ENCODE measurements at regions not wholly inside any gene's neighbourhood (a gene's known extent, or its start where the extent isn't known, plus 50 kb on each side); places are given as distances from the start of the nearest gene placed in this dataset.

DNA sequence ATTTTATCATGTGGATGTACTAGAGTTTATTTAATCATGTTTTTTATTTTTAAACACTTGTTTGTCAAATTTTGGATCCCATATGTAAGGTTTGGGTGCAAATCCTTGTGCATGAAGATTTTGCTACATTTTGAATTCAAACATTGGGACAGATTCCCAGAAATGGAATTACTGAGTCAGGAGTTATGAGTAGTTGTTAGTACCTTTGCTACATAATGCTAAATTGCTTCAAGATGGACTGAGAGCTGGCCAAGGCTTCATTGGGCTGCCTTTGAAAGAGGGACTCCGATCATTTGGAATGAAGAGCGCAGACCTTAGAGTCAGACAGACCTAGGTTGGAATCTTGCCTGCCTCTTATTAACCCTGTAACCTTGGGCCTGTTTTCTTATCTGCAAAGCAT is 154.9 kb upstream of the PWP1 start:
- in situ Hi-C loops (cut with HindIII; ENCODE audit: low sequenced_read_pairs) = loop anchor here (5.0 kb wide), 1 partner anchor 58 kb away; no protein-coding TSS in a partner anchor

DNA sequence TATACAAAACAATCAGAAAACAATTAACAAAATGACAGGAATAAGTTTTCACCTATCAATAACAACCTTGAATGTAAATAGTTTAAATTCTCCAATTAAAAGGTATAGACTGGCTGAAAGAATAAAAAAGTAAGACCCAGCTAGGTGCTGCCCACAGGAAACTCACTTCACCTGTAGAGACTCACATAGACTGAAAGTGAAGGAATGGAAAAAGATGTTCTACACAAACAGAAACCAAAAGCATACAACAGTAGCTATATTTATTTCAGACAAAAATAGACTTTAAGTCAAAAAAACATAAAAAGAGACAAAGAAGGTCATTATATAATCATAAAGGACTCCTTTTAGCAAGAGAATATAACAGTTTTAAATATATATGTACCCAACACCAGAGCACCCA is 152.4 kb upstream of the PWP1 start:
- in situ Hi-C loops (cut with HindIII; ENCODE audit: low sequenced_read_pairs) = loop anchor here (5.0 kb wide), 1 partner anchor 61 kb away; no protein-coding TSS in a partner anchor

DNA sequence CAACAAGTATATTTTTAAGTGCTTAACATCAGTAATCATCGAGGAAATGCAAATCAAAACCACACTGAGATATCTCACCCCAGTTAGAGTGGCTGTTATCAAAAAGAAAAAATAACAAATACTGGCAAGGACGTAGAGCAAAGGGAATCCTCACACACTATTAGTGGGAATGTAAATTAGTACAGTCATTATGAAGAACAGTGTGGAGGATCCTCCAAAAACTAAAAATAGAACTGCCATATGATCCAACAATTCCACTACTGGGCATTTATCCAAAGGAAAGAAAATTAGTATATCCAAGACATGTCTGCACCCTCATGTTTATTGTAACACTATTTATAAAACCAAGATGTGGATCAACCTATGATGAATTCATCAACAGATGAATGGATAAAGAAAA is 149.0 kb upstream of the PWP1 start:
- in situ Hi-C loops (cut with HindIII; ENCODE audit: low sequenced_read_pairs) = no loop called here

DNA sequence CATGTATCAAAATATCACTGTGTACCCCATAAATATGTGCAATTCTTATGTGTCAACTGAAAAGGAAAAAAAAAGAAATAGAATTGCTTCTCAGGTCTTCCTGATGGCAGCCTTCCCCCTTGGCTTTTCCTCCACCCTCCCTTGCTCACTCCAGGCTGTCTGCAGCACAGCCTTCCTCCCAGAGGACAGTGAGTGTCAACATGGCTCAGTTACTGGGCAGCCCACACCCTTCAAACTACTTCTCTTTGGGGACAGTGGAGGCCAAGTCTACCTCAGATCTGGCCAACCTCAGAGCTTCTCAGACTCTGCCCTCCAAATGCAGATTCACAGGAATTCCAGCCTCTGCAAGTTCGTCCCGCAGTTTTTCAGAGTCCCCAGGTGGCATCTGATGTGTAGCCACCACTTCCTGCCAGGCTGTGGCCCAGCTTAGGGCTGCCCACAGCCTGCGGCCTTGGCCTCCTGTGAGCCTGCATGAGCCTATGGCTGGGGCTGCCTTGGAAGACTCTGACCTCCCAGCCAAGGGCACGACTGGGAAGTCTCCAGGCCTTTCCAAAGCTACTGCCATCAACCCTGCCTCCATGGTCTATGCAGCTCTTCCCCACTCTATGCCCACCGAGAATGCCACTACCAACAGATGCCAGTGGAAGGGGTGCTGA is 148.0 kb upstream of the PWP1 start:
- in situ Hi-C loops (cut with HindIII; ENCODE audit: low sequenced_read_pairs) = no loop called here

DNA sequence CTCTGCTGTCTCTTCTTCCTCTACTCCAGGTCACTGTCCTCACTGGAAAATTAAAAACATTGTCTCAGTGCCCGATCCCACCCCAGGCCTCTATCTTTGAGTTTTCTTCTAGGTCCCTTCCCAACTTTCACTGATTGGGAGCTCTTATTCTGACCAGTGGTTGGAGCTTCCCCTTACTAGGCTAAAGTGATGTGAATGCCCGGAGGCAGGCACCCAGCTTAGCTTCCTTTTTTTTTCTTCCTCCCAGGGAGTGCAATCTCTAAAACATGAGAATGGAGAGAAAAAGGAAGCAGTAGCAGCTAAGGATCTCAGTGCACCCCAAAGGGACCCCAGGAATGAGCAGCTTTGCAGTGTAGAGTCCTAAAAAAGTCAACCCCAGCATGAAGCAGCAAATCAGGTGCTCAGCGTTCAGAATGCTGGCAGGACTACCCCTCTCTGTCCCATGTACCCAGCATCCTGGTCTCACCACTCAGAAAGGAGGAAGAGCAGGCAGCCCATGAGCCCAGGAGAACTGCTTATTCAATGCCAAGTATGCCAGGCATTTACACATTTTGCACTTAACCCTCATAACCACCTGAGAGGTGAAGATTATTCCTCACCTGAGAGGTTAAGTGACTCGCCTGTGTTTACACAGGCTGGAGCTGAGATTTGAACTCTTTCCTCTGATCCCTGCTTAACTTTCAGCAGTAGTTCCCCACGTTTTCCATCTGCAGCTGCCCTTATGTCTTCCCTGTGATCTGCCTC is 146.2 kb upstream of the PWP1 start:
- in situ Hi-C loops (cut with HindIII; ENCODE audit: low sequenced_read_pairs) = no loop called here

DNA sequence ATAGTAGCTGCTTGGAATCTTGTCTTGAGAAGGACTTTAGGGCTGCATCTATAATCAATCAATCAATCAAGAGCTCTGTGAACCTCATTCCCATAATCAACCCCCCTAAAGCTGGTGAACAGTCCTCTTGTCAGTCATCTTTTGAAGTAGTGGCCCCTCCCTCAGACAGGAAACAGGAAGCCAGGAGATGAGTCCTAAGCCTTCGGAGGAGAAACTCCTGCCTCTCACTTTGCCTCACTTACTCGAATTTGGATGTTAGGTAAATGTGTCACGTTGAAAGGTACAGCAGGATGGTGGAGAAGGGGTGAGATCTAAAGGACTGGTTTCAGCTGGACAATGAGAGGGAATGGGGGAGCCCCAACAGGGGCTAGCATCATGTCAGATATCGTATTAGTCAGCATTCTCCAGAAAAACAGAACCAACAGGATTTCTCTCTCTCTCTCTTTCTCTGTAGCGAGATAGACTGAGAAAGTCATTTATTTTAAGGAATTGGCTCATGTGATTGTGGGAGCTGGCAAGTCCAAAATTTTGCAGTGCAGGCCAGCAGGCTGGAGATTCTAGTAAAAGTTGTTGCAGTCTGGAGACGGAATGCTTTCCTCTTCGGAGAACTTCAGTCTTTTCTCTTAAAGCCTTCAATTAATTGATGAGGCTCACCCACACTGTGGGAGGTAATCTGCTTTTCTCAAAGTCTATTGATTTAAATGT is 144.4 kb upstream of the PWP1 start:
- in situ Hi-C loops (cut with HindIII; ENCODE audit: low sequenced_read_pairs) = no loop called here

DNA sequence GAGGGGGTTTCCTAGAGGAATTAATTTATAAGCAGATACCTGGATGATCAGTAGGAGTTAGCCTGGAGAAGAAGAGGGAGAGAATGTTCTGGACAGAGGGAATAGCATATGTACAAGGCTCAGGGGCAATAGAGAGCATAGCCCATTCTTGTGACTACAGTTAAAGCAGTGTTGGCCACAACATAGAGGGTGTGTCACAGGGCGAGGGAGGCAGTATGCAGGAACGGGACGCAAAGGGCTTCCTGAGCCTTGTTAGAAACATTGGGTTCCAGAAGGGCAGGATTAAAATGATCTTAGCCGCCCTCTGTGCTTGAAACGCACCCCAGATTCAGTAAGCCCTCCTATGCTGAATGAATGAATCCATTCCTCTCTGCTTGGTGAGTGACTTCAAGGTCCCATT is 142.2 kb upstream of the PWP1 start:
- in situ Hi-C loops (cut with HindIII; ENCODE audit: low sequenced_read_pairs) = no loop called here

DNA sequence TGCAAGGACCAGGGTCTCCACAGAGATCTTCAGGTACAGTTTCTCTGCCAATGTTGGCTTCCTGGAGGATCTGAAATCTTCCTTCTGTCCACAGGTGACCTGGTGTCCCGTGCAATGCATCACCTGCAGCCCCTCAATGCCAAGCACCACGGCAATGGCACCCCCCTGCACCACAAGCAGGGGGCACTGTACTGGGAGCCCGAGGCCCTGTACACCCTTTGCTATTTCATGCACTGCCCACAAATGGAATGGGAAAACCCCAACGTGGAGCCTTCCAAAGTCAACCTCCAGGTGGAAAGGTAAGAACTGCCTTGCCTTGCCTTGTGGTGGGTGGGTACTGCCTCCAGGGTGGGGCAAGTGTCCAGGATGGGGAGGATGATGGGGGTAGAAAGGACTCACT is 141.8 kb upstream of the PWP1 start:
- in situ Hi-C loops (cut with HindIII; ENCODE audit: low sequenced_read_pairs) = no loop called here

DNA sequence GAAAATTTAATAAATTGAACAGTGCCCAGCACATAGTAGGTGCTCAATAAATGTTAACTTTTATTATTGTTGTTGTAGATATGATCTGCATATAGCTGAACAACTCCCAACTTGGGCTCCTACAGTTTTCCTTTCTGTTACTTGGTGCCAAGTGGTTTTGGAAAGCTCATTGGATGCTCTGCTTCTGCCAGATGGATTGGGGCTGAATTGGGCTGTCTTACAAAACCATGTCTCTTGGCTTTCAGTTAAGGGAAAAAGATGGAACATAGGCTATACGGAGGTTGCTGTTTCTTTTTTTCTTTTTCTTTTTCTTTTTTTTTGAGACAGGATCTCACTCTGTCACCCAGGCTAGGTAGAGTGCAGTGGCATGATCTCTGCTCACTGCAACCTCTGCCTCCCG is 140.7 kb upstream of the PWP1 start:
- in situ Hi-C loops (cut with HindIII; ENCODE audit: low sequenced_read_pairs) = no loop called here

DNA sequence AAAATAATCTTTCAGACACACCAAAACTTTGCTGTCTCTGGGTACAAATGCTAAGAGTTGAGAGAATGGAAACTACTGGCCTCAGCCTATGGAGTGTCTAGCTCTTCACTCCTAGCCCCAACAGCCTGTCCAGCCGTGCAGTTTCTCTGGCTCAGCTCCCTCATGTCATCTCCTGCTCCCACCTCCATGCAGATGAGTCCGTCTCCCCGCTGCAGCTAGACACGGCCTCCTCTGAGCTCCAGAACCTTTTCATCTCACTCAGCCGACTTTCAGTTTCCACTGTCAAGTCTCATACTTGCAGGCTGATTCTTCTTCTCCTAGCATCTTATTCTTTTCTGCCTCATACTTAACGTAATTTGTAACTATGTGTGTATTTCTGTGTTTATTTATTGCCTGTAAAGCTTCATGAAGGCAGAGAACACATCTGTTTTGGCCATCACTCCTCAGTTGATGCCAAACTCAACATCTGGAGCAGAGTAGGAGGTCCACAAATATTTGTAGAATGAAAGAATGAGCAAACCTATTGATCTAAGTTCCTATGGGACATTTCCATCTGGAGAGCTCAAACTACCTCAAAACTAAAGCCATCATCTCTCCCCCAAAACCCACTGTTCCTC is 139.8 kb upstream of the PWP1 start:
- in situ Hi-C loops (cut with HindIII; ENCODE audit: low sequenced_read_pairs) = no loop called here

DNA sequence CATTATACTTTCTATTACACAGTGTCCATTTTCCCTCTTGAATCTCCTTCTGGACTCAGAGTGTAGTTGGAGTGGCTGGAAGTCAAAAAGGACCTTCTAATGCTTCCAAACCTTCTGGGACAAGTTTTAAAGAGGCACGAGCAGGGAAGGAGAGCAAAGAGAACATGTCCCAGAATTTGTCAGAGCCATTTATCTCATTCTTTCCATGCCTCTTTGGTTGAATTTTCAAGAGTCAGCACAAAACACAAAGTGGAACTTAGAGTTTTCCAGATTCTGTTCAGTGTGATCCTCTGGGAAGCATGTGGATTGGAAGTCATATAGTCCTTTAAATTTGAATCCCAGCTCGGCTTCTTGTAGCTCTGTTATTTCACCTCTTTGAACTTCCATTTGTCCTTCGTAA is 138.2 kb upstream of the PWP1 start:
- in situ Hi-C loops (cut with HindIII; ENCODE audit: low sequenced_read_pairs) = no loop called here

DNA sequence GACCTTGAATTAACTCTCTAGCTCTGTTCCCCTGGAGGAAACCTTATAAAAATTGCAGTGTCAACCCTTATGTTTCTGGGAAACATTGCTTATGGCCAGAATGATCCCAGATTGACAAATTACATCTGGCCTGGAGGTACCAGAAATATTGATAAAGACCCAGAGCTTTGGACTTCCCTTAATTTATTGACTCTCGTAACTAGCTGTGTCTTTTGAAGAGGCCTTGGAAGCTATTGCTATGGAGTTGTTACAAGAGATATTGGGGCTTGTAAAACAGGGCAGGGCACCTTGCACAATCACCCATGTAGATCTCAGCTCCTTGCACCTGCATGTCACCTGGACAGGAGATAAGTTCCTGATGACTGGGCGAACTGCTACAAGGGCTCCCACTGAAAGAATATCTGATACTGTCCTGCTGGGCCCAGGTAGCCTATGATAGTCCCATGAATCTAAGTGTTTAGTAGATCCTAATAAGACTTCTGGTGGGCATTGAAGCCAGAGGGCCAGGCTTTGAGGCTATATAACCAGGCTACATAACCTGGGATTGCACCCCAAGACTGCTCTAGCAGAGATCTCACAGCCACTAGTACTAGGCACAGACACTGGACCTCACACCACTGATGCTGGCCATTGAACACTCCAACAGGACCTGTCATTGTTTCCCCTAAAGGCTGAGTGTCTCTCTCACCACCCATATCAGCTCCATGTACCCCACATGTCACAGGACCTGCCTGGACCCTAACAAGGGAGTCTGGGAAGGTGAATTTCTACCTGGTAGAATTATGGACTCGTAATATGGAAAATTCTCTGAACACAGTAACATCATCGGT is 135.7 kb upstream of the PWP1 start:
- in situ Hi-C loops (cut with HindIII; ENCODE audit: low sequenced_read_pairs) = no loop called here

DNA sequence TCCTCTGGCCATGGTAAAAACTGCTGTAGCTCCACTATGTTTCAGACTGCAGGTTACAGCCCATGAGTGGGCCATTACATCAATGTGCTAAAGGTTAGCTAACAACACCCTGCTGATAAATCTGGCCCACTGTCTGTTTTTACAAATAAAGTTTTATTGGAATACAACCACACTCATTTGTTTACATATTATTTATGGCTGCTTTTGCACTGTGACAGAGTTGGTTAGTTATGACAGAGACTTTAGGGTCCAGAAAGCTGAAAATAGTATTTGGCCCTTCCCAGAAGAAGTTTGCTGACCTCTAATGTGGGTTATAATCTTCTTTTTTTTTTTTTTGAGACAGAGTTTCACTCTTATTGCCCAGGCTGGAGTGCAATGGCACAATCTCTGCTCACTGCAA is 134.2 kb upstream of the PWP1 start:
- in situ Hi-C loops (cut with HindIII; ENCODE audit: low sequenced_read_pairs) = no loop called here

DNA sequence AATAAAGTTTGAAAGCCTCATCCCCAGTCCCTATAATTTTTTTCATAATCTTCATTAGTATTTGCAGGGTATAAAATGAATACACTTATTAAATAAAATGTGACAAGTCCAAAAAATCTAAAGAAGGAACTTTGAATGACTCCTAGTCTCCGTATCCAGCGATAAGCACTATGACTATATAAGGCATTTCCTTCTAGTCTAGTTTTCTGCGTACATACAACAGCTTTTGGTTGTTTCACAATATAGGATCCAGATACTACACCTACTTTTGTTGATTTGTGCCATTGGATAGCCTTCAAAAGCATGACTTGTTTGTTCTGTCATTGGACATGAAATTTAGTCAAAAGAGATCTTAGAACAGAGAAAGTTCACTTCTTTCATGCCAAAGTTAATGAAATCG is 133.3 kb upstream of the PWP1 start:
- in situ Hi-C loops (cut with HindIII; ENCODE audit: low sequenced_read_pairs) = no loop called here

DNA sequence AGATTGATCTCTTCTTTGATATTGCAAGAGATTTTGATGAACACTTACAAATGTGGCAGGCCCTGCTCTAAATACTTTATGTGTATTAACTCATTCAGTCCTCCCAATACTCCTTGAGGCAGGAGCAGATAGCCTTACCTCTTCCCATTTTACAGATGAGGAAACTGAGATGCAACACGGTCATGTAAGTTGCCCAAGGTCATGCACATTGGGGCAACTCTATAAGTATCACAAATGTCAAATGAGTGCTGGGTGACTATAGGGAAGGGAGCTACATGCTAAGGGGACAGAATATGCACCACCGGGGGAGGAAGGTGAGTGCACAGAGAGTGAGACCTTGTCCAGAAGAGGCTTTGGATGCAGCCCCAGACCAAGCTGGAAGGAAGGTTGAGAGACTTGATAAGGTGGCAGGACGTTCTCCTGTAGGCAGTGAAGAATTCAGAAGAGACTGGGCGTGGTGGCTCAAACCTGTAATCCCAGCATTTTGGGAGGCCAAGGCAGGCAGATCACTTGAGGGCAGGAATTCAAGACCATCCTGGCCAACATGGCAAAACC is 132.3 kb upstream of the PWP1 start:
- in situ Hi-C loops (cut with HindIII; ENCODE audit: low sequenced_read_pairs) = no loop called here

DNA sequence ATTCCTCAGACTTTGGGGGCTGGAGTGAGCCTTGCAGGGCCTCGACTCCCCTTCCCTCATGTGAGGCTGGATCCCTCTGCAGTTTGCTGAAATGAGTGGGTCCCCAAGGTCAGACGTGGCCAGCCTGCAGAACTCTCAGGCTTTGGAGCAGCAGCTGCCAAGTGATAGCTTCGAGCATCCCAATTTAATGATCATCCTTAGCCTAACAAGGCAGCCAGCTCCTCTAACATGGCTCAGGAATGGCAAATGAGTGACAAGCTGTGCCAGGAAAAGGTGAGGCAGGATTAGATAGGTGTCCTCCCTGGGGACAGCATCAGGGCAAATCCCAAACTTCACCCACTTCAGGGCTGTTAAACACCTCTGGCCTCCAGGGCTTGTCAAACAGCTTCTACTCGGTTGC is 130.7 kb upstream of the PWP1 start:
- in situ Hi-C loops (cut with HindIII; ENCODE audit: low sequenced_read_pairs) = no loop called here

DNA sequence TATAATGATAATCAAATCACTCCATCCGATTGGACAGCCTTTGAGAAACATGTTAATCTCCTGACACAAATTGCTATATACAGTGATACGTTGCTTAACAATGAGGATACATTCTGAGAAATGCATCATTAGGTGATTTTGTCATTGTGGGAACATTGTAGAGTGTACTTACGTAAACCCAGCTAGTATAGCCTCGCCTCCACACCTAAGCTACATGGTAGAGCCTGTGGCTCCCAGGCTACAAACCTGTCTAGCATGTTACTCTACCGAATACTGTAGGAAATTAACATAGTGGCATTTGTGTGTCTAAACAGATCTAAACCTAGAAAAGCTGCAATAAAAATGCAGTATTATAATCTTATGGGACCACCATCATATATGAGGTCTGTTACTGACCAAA is 128.6 kb upstream of the PWP1 start:
- in situ Hi-C loops (cut with HindIII; ENCODE audit: low sequenced_read_pairs) = no loop called here

DNA sequence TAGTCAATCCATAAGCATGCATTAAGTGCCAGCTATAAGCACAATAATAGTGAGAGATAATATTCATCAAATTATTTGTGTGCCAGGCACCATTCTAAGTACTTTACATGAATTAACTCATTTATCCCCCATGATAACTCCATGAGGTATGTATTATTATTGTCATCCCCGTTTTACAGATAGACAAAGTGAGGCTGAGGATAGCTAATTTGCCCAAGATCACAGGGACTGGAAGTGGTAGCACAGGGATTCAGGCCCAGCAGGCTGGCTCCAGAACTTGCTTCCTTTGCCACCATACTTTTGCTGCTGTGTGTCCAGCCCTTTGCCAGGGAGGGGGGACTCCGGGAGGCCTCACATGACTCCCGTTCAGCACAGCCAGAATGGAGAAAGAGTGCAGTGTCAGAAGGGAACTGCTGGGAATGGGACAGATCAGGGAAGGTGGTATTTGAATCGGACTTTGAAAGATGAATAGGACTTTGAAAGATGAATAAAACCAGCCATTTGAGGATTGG is 128.0 kb upstream of the PWP1 start:
- in situ Hi-C loops (cut with HindIII; ENCODE audit: low sequenced_read_pairs) = no loop called here

DNA sequence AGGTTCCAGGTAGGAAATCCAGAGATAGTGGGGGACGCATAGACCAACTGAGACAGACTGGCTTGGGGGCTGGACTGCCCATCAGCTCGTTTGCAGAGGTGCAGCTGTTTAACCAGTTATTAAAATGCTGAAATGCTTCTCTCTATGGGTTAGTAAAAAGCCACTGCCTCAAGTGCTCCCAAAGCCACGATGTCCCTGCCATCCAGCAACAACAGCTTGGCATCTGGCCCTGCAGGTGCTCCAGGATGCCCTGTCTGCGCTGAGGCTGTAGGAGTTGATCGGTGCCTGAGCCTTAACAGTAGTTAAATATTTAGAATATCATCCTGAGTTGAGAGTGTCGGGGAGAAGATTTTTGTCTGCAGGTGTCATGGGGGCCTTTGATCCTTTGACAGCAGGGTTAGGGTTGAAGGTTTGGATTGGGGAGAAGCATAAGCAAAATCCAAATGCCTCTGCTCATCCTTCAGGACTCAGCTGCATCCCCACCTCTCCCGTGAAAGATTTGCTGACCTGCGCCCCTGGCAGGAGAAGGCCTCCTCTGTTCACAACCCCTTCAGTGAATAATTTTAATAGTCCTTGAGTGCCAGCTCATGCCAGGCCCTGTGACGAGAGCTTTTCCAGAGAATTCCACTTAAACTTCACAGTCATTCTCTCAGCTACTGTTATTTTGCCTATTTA is 127.3 kb upstream of the PWP1 start:
- in situ Hi-C loops (cut with HindIII; ENCODE audit: low sequenced_read_pairs) = no loop called here

Measured in endothelial cell of hepatic sinusoid (primary cell).